Tibial artery (tissue), 4 donors: ENCODE measurements at regions not wholly inside any gene's neighbourhood (a gene's known extent, or its start where the extent isn't known, plus 50 kb on each side); places are given as distances from the start of the nearest gene placed in this dataset.

Experiments used
- DNase-seq, 2 donors: peaks; one replicate each; pipeline ENCODE4 v3.0.0-alpha.2; 2019
- H3K27ac ChIP-seq, 2 donors: fragments of 200-600 bp; sonication (generic) in 1 of 2; 1 replicate in 1 of 2; 2 replicates in 1 of 2; pipeline ENCODE4 v1.5.1; 2018 to 2019; ENCODE audit warnings: mild to moderate bottlenecking in 1 of 2
- H3K27me3 ChIP-seq, 2 donors: fragments of 200-600 bp; sonication (generic) in 1 of 2; one replicate each; pipeline versions ENCODE4 v1.5.1 to v1.6.0; 2016 to 2019
- H3K36me3 ChIP-seq, 3 donors: fragments of 200-600 bp; sonication (generic) in 2 of 3; one replicate each; pipeline ENCODE4 v1.5.1; 2016 to 2019; ENCODE audit warnings: mild to moderate bottlenecking in 2 of 3
- H3K4me1 ChIP-seq, 4 donors: fragments of 200-600 bp; sonication (generic) in 2 of 4; 1 replicate in 3 of 4; 2 replicates in 1 of 4; pipeline ENCODE4 v1.5.1; 2016 to 2019
- H3K4me3 ChIP-seq, 2 donors: fragments of 200-600 bp; sonication (generic) in 1 of 2; 1 replicate in 1 of 2; 2 replicates in 1 of 2; pipeline ENCODE4 v1.5.1; 2018 to 2019; ENCODE audit warnings: mild to moderate bottlenecking in 2 of 2
- H3K9me3 ChIP-seq, 3 donors: fragments of 200-600 bp; sonication (generic) in 1 of 3; one replicate each; pipeline ENCODE4 v1.5.1; 2016 to 2019
- intact Hi-C: fragments of 100-400 bp; cut with DNase I; formaldehyde crosslinking; loops from one replicate; pipeline ENCODE4 v1.15.0; 2023; ENCODE audit warnings: low total_unique reads
- TF ChIP-seq, protein P1 (sequence below), 2 experiments: fragments of 200-600 bp in 1 of 2; fragments of 450-650 bp in 1 of 2; IDR thresholded peaks; one replicate each; pipeline ENCODE4 v1.5.1; 2017 to 2019; ENCODE audit warnings: antibody characterized with exemption in 2 of 2, mild to moderate bottlenecking in 1 of 2, moderate library complexity in 1 of 2

- Histone ChIP-seq H3K36me3 (no peaks in the 10 kb centered on the region), H3K27ac (no peak overlapping the region), H3K4me1 (no peaks in the 10 kb centered on the region), H3K27me3 (no peaks in the 10 kb centered on the region), H3K4me3 (no peak overlapping the region), H3K9me3 (no peaks in the 10 kb centered on the region)
- DNase-seq: no peak
- intact Hi-C loops: no loop called here
- TF ChIP-seq, protein P1, sequence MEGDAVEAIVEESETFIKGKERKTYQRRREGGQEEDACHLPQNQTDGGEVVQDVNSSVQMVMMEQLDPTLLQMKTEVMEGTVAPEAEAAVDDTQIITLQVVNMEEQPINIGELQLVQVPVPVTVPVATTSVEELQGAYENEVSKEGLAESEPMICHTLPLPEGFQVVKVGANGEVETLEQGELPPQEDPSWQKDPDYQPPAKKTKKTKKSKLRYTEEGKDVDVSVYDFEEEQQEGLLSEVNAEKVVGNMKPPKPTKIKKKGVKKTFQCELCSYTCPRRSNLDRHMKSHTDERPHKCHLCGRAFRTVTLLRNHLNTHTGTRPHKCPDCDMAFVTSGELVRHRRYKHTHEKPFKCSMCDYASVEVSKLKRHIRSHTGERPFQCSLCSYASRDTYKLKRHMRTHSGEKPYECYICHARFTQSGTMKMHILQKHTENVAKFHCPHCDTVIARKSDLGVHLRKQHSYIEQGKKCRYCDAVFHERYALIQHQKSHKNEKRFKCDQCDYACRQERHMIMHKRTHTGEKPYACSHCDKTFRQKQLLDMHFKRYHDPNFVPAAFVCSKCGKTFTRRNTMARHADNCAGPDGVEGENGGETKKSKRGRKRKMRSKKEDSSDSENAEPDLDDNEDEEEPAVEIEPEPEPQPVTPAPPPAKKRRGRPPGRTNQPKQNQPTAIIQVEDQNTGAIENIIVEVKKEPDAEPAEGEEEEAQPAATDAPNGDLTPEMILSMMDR (IDR thresholded peaks at IDR 0.05): no peak
Measured at GRCh38 chr13:89375839-89376238, 1704.7 kb downstream of the SLITRK5 start.

DNA sequence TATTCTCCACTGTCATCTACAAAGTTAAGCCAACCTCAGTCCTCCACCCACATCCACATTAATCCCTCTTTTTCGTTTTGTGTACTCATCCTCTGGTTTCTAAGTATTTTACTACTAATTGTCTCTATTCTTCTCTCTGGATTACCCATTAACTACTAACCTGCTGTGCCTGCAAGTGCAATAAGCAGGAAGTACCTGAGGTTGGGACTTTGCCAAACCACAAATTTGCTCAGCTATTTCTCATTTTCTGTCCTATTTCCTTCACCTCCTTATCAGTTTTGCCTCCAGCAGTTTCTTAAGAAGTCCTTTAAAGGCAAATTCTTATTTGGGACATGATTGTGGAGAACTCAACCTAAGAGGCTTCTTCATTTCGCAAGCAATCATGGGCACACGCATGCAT lies 1708.9 kb downstream of the SLITRK5 start:
- DNase-seq: no peak
- Histone ChIP-seq H3K27me3 (no peaks in the 10 kb centered on the region), H3K9me3 (no peaks in the 10 kb centered on the region), H3K4me1 (no peaks in the 10 kb centered on the region), H3K36me3 (no peaks in the 10 kb centered on the region), H3K4me3 (no peak overlapping the region), H3K27ac (no peak overlapping the region)
- TF ChIP-seq, protein P1 (IDR thresholded peaks at IDR 0.05): no peak
- intact Hi-C loops: no loop called here

DNA sequence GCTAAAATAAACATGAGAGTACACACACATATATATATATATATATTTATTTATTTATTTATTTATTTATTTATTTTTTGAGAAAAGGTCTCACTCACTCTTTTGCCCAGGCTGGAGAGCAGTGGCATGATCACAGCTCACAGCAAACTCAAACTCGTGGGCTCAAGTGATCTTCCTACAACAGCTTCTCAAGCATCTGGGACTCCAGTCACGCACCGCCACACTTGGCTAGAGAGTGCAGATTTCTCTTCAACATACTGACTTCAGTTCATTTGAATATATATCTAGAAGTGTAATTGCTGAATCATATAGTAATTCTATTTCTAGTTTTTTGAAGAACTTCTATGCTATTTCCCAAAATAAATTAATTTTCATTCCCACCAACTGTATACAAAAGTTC lies 1711.8 kb downstream of the SLITRK5 start:
- no peaks in the 10 kb centered on the region for H3K27me3 ChIP-seq
- DNase-seq: no peak
- H3K4me3 ChIP-seq: no peak overlapping the region
- no peaks in the 10 kb centered on the region for H3K9me3 ChIP-seq
- H3K27ac ChIP-seq: no peak overlapping the region
- no peaks in the 10 kb centered on the region for H3K36me3 ChIP-seq
- TF ChIP-seq, protein P1 (IDR thresholded peaks at IDR 0.05): no peak
- intact Hi-C loops: no loop called here
- no peaks in the 10 kb centered on the region for H3K4me1 ChIP-seq

DNA sequence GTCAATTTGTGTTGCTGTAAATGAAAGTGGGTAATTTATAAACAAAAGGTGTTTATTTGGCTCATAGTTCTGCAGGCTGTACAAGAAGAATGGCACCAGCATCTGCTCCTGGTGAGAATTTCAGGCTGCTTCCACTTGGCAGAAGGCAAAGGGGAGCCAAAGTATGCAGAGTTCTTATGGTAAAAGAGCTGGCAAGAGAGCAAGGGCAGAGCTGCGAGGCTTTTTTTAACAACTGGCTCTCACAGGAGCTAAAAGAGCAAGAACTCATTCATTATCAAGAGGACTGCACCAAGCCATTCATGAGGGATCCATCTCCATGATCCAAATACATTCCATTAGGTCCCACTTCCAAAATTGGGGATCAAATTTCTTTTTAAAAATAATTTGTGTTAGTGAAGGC lies 1712.7 kb downstream of the SLITRK5 start:
- TF ChIP-seq, protein P1 (IDR thresholded peaks at IDR 0.05): no peak
- no peaks in the 10 kb centered on the region for H3K36me3 ChIP-seq
- intact Hi-C loops: no loop called here
- H3K9me3 ChIP-seq: no peaks in the 10 kb centered on the region
- H3K4me1 ChIP-seq: no peaks in the 10 kb centered on the region
- no peak overlapping the region for H3K4me3 ChIP-seq
- DNase-seq: no peak
- H3K27ac ChIP-seq: no peak overlapping the region
- H3K27me3 ChIP-seq: no peaks in the 10 kb centered on the region

GRCh38 chr13:89393758-89394304 lies 1722.7 kb downstream of the SLITRK5 start:
- DNase-seq: no peak
- TF ChIP-seq, protein P1 (IDR thresholded peaks at IDR 0.05): no peak
- Histone ChIP-seq H3K9me3 (no peaks in the 10 kb centered on the region), H3K27me3 (no peaks in the 10 kb centered on the region), H3K4me3 (no peak overlapping the region), H3K36me3 (no peaks in the 10 kb centered on the region), H3K4me1 (no peaks in the 10 kb centered on the region), H3K27ac (no peak overlapping the region)
- intact Hi-C loops: no loop called here

GRCh38 chr13:89401264-89401675 lies 1730.1 kb downstream of the SLITRK5 start:
- Histone ChIP-seq H3K27ac (no peak overlapping the region), H3K9me3 (no peaks in the 10 kb centered on the region), H3K27me3 (no peaks in the 10 kb centered on the region), H3K36me3 (no peaks in the 10 kb centered on the region), H3K4me3 (no peak overlapping the region), H3K4me1 (no peaks in the 10 kb centered on the region)
- intact Hi-C loops: no loop called here
- DNase-seq: no peak
- TF ChIP-seq, protein P1 (IDR thresholded peaks at IDR 0.05): no peak
